GM18909 (cell line): ENCODE measurements at regions not wholly inside any gene's neighbourhood (a gene's known extent, or its start where the extent isn't known, plus 50 kb on each side); places are given as distances from the start of the nearest gene placed in this dataset.

Experiments used
- ATAC-seq: cut with Tn5 transposase; IDR thresholded peaks from one replicate; pipeline ENCODE4 v1.9.1; 2021; ENCODE audit warnings: mild to moderate bottlenecking; ENCODE audit not compliant: unreplicated experiment, poor library complexity

DNA sequence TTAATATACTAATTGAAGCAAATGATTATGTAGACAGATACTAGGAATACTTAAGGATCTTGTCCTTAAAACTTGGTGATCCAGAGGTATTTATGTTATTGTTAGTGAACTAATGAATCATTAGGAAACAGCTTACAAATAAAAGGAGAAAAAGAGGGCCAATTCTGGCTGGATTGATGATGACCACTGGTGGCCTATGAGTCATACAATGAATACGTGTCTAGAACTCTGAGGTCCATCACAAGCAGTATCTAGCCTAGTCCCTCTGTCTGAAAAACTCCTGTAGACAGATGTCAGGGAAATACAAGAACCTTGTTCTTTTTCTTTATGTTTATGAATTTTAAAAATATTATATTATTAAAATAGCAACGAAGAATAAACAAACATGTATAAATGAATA, 51.7 kb upstream of the RTL1 start:
- no peak for ATAC-seq

DNA sequence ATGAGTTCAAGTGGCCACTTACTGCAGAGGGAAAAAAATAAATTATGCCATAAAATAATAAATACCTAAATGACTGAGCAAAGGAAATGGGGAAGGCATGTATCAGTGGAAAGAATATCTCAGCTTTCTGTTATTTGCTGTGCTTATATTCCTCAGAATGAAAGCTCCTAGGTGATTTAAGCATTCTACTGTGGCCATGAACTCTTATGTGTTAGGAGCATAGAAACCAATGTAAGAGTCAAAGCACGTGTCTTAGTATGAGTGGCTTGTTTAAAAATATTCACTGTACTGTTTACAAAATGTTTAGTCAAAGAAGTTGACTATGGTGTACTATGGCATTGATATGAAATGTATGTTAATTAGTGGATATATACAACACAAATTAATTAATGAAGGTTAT, 59.0 kb upstream of the RTL1 start:
- no peak for ATAC-seq

GRCh38 chr14:100965296-100965695, 61.8 kb upstream of the RTL1 start:
- no peak for ATAC-seq

GRCh38 chr14:100967178-100967577, 63.7 kb upstream of the RTL1 start:
- ATAC-seq: no peak

GRCh38 chr14:100967930-100968329, 64.4 kb upstream of the RTL1 start:
- ATAC-seq: no peak

DNA sequence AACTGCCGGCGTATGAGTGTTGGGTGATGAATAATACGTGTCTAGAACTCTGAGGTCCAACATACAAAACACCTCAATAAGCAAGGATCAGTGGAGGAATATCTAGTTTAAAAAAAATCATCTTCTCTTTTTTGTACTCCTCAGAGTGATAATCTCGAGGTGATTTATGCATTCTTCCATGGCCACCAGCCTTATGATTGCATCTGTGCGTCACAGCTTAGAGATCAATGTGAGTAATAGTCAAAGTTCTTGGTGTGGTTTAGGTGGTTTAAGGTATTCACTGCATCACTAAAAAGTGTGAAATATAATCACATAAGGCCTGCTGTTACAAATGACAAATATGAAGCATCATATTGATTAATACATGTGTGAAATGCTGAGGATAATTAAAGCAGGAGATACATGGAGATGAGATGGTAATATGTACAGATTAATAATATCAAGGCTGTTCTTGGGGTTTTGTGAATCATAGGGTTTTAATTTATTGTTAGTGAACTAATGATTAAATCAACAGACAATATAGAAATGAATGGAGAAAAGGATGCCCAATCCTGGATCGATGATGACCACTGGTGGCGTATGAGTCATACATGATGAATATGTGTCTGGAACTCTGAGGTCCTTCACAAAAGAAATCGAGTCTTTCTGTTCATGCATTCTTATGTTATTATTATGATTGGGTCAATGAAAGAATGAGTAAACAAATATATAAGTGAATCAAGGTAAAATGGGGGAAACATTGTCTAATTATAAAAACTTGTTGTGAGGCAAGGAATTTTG, 68.8 kb upstream of the RTL1 start:
- no peak for ATAC-seq

GRCh38 chr14:100975671-100976070, 72.1 kb upstream of the RTL1 start:
- ATAC-seq: no peak

GRCh38 chr14:100979079-100979478, 75.6 kb upstream of the RTL1 start:
- ATAC-seq: no peak

DNA sequence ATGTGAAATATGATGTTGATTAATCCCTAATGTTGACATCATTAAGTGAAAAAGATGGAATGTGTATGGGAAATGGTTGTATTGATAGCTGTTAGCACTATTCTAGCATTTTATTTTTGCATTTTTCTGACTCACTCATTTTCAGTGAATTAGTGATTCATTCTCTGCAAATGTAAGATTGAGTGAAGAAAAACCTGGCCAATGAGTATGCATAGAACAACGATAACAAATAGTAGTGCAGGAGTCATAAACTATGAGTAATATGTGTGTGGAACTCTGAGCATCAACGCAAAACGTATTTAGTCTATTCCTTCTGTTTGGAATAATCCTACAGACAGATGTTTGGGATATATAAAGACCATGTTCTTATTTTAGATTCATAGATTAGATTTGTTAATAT, 76.3 kb upstream of the RTL1 start:
- no peak for ATAC-seq

GRCh38 chr14:100980823-100981222, 77.3 kb upstream of the RTL1 start:
- ATAC-seq: no peak

- no peak for ATAC-seq
Observed at GRCh38 chr14:100981809-100982208, 78.3 kb upstream of the RTL1 start.

DNA sequence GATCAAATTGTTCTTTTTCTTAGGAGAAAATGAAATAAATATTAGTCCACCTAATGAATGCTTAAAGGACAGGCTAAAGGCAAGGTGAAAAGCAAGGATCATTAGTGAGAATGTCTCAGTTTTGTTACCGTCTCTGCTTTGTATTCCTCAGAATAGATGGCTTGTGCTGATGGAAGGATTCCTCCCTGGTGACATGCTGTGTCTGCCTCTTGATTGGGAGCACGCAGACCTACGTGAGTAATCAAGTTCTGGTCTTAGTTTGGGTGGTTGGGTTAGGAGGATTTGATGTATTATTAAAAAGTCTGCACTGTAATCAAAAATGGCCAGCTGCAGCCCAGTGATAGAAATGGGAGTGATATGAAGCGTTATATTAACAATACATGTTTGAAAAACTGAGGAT, 78.8 kb upstream of the RTL1 start:
- ATAC-seq: no peak

DNA sequence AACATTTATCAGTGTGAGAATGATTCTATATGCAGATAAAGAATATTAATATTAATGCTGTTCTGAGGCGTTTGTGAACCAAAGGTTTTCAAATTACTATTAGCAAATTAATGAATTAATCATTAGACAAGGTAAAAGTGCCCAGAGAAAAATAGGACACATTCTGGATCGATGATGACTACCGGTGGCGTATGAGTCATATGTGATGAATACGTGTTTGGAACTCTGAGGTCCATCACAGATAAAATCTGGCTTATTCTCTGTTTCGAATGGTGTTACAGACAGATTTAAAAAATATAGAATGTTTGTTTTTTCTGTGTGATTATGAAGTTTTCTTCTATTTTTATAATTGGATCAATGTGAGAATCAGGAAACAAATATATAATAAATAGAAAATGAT, 79.2 kb upstream of the RTL1 start:
- no peak for ATAC-seq

GRCh38 chr14:100983710-100984109, 80.2 kb upstream of the RTL1 start:
- no peak for ATAC-seq

DNA sequence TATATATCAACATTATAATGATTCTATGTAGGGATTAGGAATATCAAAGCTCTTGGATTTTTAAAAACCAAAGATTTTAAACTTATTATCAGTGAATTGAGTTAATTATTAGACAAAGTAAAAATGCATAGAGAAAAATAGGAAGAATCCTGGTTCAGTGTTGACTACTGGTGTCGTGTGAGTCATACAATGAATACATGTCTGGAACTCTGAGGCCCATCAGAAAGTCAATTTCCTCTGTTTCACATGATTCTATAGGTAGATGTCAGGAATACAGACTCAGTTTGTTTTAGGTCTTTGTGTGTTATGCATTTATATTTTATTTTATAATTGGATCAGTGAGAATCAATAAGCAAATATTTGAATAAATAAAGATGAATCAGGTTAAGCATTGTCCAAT, 84.5 kb upstream of the RTL1 start:
- ATAC-seq: no peak

DNA sequence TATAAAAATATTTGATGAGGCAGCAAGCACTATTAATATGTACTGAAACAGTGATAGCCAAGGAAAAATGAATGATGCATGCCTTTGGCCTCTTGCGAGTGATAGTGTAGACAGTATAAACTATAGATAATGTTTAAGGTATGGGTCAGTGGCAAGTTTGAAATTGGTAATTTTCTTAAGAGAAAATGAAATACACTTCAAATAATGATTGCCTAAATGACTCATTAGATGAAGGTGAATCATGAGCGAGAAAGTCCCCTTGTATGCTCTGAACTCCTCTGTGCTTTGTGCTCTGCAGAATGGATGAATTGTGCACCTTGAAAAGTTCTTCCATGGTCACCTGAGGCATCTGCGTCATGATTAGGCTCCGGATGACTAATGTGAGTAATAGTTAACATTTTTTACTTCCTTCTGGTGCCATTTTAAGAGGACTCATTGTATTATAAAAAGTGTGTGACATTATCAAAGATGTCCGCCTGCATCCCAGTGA, 84.9 kb upstream of the RTL1 start:
- ATAC-seq: no peak

GRCh38 chr14:100988956-100989355, 85.4 kb upstream of the RTL1 start:
- no peak for ATAC-seq

- ATAC-seq: no peak
Observed at GRCh38 chr14:100989924-100990323, 86.4 kb upstream of the RTL1 start.

- no peak for ATAC-seq
Observed at GRCh38 chr14:100994082-100994481, 90.6 kb upstream of the RTL1 start.

GRCh38 chr14:100994756-100995330, 91.3 kb upstream of the RTL1 start:
- no peak for ATAC-seq

DNA sequence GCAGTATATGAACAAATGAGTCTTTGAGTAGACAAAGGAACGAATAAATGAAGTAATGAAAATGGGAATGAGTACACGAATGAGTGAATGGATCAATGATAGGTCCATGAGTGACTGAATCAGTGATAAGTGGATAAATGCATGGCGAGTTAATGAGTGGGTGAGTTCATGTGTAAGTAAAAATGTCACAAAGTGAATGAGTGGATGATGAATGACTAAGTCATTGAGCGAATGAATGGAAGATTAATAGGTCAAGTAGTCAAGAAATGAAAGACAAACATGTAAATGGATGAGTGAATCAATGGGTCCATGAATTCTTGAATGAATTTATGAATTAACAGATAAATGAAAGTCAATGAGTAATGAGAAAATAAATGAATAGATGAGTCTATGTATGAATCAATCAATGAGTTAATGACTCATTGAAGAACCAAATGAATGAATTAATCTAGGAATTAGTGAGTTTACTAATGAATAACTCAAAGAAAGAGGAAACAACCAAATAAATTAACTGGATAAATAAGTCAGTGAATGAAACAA, 97.3 kb upstream of the RTL1 start:
- no peak for ATAC-seq
